CD4-positive, alpha-beta T cell (primary cell): ENCODE measurements at regions not wholly inside any gene's neighbourhood (a gene's known extent, or its start where the extent isn't known, plus 50 kb on each side); places are given as distances from the start of the nearest gene placed in this dataset.
A peak's percentile ranks its signal among the peaks of the same experiment; 100 is the strongest.

Experiments
- ATAC-seq: fragments of 200-7000 bp; cut with Tn5 transposase; one replicate; pipeline ENCODE4 v1.10.0; 2022; ENCODE audit warnings: mild to moderate bottlenecking; ENCODE audit not compliant: poor library complexity
- CTCF ChIA-PET: fragments of 350-600 bp; sonication (Branson Sonifier 250); formaldehyde crosslinking; loops from one replicate; lab custom pipeline; 2021; ENCODE audit warnings: antibody characterized with exemption, inconsistent platforms; lab: Charles Lee
- POLR2A ChIA-PET: fragments of 350-600 bp; sonication (Branson Sonifier 250); formaldehyde crosslinking; loops from one replicate; lab custom pipeline; 2021; ENCODE audit warnings: antibody characterized with exemption, inconsistent platforms; lab: Charles Lee
- DNase-seq, 14 experiments: peaks; one replicate each; pipeline ENCODE4 v3.0.0-alpha.2; 2013 to 2020; ENCODE audit warnings: mixed read lengths in 2 of 14
- H3K27ac ChIP-seq, 2 donors: one replicate each; pipeline versions ENCODE4 v1.5.1 to v1.7.0; 2013; ENCODE audit warnings: low read length in 2 of 2, low read depth in 1 of 2, mild to moderate bottlenecking in 1 of 2
- H3K27me3 ChIP-seq, 2 experiments: 1 replicate in 1 of 2; 2 replicates in 1 of 2; pipeline versions ENCODE4 v1.6.1 to v1.7.0; 2013; ENCODE audit warnings: low read length in 2 of 2, control low read depth in 1 of 2, mild to moderate bottlenecking in 1 of 2, moderate library complexity in 1 of 2; ENCODE audit not compliant: insufficient read depth in 2 of 2, control insufficient read depth in 1 of 2
- H3K36me3 ChIP-seq: one replicate; pipeline ENCODE4 v1.6.1; 2013; ENCODE audit warnings: low read length, control low read depth; ENCODE audit not compliant: insufficient read depth
- H3K4me1 ChIP-seq: one replicate; pipeline ENCODE4 v1.6.1; 2013; ENCODE audit warnings: low read length, control low read depth; ENCODE audit not compliant: insufficient read depth
- H3K4me3 ChIP-seq: one replicate; pipeline ENCODE4 v1.5.1; 2013; ENCODE audit warnings: mild to moderate bottlenecking, low read length, moderate library complexity
- H3K9me3 ChIP-seq, 2 experiments: 1 replicate in 1 of 2; 2 replicates in 1 of 2; pipeline versions ENCODE4 v1.6.1 to v1.7.0; 2013; ENCODE audit warnings: low read length in 2 of 2, mild to moderate bottlenecking in 2 of 2, control low read depth in 1 of 2, moderate library complexity in 1 of 2; ENCODE audit not compliant: control insufficient read depth in 1 of 2, insufficient read depth in 1 of 2
- H3K27ac Mint-ChIP-seq: one replicate; pipeline ENCODE4 v1.8.0; 2020; ENCODE audit warnings: mixed read lengths
- H3K27me3 Mint-ChIP-seq: one replicate; pipeline ENCODE4 v1.8.0; 2021; ENCODE audit warnings: mixed read lengths
- H3K36me3 Mint-ChIP-seq: one replicate; pipeline ENCODE4 v1.8.0; 2021; ENCODE audit warnings: low read depth, mixed read lengths
- H3K4me1 Mint-ChIP-seq: one replicate; pipeline ENCODE4 v1.8.0; 2021; ENCODE audit warnings: low read depth, mixed read lengths
- H3K4me3 Mint-ChIP-seq: one replicate; pipeline ENCODE4 v1.8.0; 2020; ENCODE audit warnings: mild to moderate bottlenecking, mixed read lengths
- H3K9me3 Mint-ChIP-seq: one replicate; pipeline ENCODE4 v1.8.0; 2020; ENCODE audit warnings: mixed read lengths
- intact Hi-C, 2 experiments: fragments of 100-400 bp; cut with DNase I in 1 of 2; cut with micrococcal nuclease in 1 of 2; formaldehyde crosslinking; loops; one replicate each; pipeline versions ENCODE4 v1.15.1 to v1.9.0; 2023 to 2025; cut with DNase I, micrococcal nuclease
- TF ChIP-seq, protein P1 (sequence below): fragments of 200-600 bp; IDR thresholded peaks from one replicate; pipeline ENCODE4 v1.8.0; 2022; ENCODE audit warnings: antibody characterized with exemption, mild to moderate bottlenecking

DNA sequence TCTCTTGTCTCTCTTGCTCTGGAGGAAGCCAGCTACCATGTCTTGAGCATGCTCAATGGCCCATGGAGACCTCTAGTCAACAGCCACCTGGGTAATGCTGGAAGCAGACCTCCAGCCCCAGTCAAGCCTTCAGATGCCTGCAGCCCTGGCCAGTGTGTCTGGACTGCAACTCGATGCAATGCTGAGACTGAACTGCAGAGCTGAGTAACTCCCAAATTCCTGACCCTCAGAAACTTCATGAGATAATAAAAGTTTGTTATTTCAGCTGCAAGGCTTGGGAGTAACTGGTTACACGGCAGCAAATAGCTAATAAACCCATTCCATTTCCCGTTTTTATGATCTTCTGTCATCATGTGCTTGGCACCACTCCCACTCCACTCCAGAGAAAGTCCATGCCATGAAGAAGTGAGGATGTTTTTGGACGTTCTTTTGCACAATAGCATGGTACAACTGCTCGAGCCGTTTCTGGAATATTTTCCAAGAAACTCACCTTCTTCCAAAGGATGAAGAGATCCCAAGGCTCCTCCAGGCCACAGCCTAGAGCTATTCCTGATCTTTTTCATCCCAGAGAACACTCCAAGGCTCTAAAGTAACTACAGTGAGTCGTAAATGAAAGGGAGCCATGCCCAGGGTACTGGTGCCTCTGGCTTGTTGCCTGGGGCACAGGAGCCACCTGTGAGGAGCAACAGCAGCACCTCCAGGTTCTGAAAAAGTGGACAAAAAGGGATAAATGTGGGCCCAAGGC is 72.0 kb upstream of the KLF13 start:
- Mint-ChIP-seq H3K4me1 (peaks cover 32% of the 10 kb centered on the region), H3K27ac (no peak overlapping the region), H3K9me3 (no peaks in the 10 kb centered on the region), H3K4me3 (no peak overlapping the region), H3K36me3 (no peaks in the 10 kb centered on the region), H3K27me3 (no peaks in the 10 kb centered on the region)
- ATAC-seq: no peak
- no peaks in the 10 kb centered on the region for H3K9me3 ChIP-seq
- intact Hi-C loops: no loop called here
- H3K27ac ChIP-seq: no peak overlapping the region
- peaks cover 0 to 4% of the 10 kb centered on the region in 2 experiments for H3K27me3 ChIP-seq
- H3K4me3 ChIP-seq: no peak overlapping the region
- peaks cover 28% of the 10 kb centered on the region for H3K4me1 ChIP-seq
- H3K36me3 ChIP-seq: no peaks in the 10 kb centered on the region
- TF ChIP-seq, protein P1, sequence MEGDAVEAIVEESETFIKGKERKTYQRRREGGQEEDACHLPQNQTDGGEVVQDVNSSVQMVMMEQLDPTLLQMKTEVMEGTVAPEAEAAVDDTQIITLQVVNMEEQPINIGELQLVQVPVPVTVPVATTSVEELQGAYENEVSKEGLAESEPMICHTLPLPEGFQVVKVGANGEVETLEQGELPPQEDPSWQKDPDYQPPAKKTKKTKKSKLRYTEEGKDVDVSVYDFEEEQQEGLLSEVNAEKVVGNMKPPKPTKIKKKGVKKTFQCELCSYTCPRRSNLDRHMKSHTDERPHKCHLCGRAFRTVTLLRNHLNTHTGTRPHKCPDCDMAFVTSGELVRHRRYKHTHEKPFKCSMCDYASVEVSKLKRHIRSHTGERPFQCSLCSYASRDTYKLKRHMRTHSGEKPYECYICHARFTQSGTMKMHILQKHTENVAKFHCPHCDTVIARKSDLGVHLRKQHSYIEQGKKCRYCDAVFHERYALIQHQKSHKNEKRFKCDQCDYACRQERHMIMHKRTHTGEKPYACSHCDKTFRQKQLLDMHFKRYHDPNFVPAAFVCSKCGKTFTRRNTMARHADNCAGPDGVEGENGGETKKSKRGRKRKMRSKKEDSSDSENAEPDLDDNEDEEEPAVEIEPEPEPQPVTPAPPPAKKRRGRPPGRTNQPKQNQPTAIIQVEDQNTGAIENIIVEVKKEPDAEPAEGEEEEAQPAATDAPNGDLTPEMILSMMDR: no peak
- DNase-seq: no peak
- POLR2A ChIA-PET: interaction anchor here (0.7 to 2.9 kb wide), 3 partner anchors 9 to 12 kb away, joined by 3 to 15 read pairs (median 7); no protein-coding TSS in a partner anchor
- CTCF ChIA-PET: no interaction called here

DNA sequence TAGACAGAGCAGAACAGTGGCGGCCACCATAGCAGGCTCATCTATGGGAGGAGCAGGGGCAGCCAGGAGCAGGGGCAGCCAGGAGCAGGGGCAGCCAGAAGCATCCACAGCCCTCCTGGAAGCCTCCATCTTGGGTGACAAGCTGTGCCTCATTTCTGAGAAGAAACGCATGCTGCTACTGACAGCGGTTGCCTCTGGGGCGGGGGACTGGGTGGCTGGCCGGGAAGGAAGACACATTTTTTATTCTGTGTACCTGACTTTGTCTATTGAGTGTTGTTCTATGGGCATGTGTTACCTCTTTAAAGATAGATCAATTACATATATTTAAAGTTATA is 71.5 kb upstream of the KLF13 start:
- H3K36me3 Mint-ChIP-seq: no peaks in the 10 kb centered on the region
- no peak overlapping the region for H3K4me3 ChIP-seq
- CTCF ChIA-PET: no interaction called here
- DNase-seq: no peak
- no peak overlapping the region for H3K27ac ChIP-seq
- no peaks in the 10 kb centered on the region for H3K9me3 Mint-ChIP-seq
- H3K9me3 ChIP-seq: no peaks in the 10 kb centered on the region
- H3K4me1 Mint-ChIP-seq: peaks cover 32% of the 10 kb centered on the region
- peaks cover 28% of the 10 kb centered on the region for H3K4me1 ChIP-seq
- no peaks in the 10 kb centered on the region for H3K27me3 Mint-ChIP-seq
- POLR2A ChIA-PET: interaction anchor here (0.7 to 2.9 kb wide), 3 partner anchors 8 to 12 kb away, joined by 3 to 15 read pairs (median 7); no protein-coding TSS in a partner anchor
- H3K27ac Mint-ChIP-seq: no peak overlapping the region
- intact Hi-C loops: no loop called here
- no peaks in the 10 kb centered on the region for H3K36me3 ChIP-seq
- H3K4me3 Mint-ChIP-seq: no peak overlapping the region
- TF ChIP-seq, protein P1: no peak
- peak; percentile 49 for ATAC-seq
- H3K27me3 ChIP-seq: peaks cover 0 to 4% of the 10 kb centered on the region in 2 experiments

DNA sequence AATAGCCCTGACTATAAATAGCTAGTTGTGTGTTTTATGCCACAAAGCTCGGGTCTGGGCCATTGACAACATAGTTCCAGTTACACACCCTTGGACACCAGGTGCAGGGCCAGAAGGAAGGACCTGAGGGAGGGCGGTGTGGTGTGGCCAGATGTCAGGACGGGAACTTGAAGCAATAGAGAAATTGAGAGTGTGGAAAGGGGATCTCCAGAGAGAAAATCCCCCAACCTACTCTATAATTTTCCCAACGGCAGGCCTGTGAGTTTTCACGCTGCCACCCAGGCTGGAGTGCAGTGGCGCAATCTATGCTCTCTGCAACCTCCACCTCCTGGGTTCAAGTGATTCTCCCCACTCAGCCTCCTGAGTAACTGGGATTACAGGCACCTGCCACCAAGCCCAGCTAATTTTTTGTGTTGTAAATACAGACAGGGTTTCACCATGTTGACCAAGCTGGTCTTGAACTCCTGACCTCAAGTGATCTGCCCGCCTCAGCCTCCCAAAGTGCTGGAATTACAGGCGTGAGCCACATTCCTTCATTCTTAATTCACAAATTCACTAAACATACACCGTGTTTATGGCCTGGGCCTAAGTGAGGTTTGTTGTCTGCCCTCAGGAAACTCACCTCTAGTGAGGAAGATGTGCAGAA is 70.8 kb upstream of the KLF13 start:
- no peak overlapping the region for H3K27ac ChIP-seq
- no peaks in the 10 kb centered on the region for H3K9me3 Mint-ChIP-seq
- peaks cover 37% of the 10 kb centered on the region for H3K4me1 Mint-ChIP-seq
- H3K27ac Mint-ChIP-seq: no peak overlapping the region
- intact Hi-C loops: no loop called here
- no peaks in the 10 kb centered on the region for H3K36me3 Mint-ChIP-seq
- no peaks in the 10 kb centered on the region for H3K36me3 ChIP-seq
- H3K4me3 Mint-ChIP-seq: no peak overlapping the region
- no peaks in the 10 kb centered on the region for H3K27me3 Mint-ChIP-seq
- no peaks in the 10 kb centered on the region for H3K9me3 ChIP-seq
- H3K4me1 ChIP-seq: peaks cover 31% of the 10 kb centered on the region
- ChIA-PET CTCF (no interaction called here), POLR2A (interaction anchor here (1.1 to 2.9 kb wide), 3 partner anchors 8 to 179 kb away, joined by 3 to 15 read pairs (median 7); no protein-coding TSS in a partner anchor)
- ATAC-seq (no peak), DNase-seq (peak in 2 of 14 experiments; percentile 52 to 53)
- H3K27me3 ChIP-seq: peaks cover 0 to 4% of the 10 kb centered on the region in 2 experiments
- TF ChIP-seq, protein P1: no peak
- no peak overlapping the region for H3K4me3 ChIP-seq
